Trophoblast cell (in vitro differentiated cells and primary cell): ENCODE measurements at regions not wholly inside any gene's neighbourhood (a gene's known extent, or its start where the extent isn't known, plus 50 kb on each side); places are given as distances from the start of the nearest gene placed in this dataset.

Source experiments
- DNase-seq, 2 donors: peaks; one replicate each; pipeline ENCODE4 v3.0.0-alpha.2; 2016
- H2AFZ ChIP-seq: 2 replicates; pipeline ENCODE4 v1.6.1; 2013; ENCODE audit warnings: low read length, moderate library complexity, mild to moderate bottlenecking; ENCODE audit not compliant: insufficient read depth, poor library complexity
- H2AK5ac ChIP-seq: 2 replicates; pipeline ENCODE4 v1.6.1; 2013; ENCODE audit warnings: mild to moderate bottlenecking, low read length
- H2BK120ac ChIP-seq: 2 replicates; pipeline ENCODE4 v1.6.1; 2013; ENCODE audit warnings: low read length, mild to moderate bottlenecking, moderate library complexity; ENCODE audit not compliant: insufficient read depth, poor library complexity
- H2BK12ac ChIP-seq: 2 replicates; pipeline ENCODE4 v1.6.1; 2013; ENCODE audit warnings: mild to moderate bottlenecking, low read length, moderate library complexity
- H2BK5ac ChIP-seq: 2 replicates; pipeline ENCODE4 v1.6.1; 2013; ENCODE audit warnings: low read length, low read depth, moderate library complexity, mild to moderate bottlenecking; ENCODE audit not compliant: poor library complexity
- H3K14ac ChIP-seq: 2 replicates; pipeline ENCODE4 v1.6.1; 2013; ENCODE audit warnings: mild to moderate bottlenecking, low read length
- H3K18ac ChIP-seq: 2 replicates; pipeline ENCODE4 v1.6.1; 2013; ENCODE audit warnings: mild to moderate bottlenecking, low read length
- H3K23ac ChIP-seq: 2 replicates; pipeline ENCODE4 v1.6.1; 2013; ENCODE audit warnings: low read length
- H3K27ac ChIP-seq: 2 replicates; pipeline ENCODE4 v1.5.1; 2013; ENCODE audit warnings: low read depth, mild to moderate bottlenecking, inconsistent platforms, low read length, moderate library complexity
- H3K27me3 ChIP-seq: 2 replicates; pipeline ENCODE4 v1.6.1; 2013; ENCODE audit warnings: inconsistent platforms, mild to moderate bottlenecking, low read length, moderate library complexity; ENCODE audit not compliant: insufficient read depth
- H3K36me3 ChIP-seq, 2 experiments: 1 replicate in 1 of 2; 2 replicates in 1 of 2; pipeline ENCODE4 v1.6.1; 2013; ENCODE audit warnings: low read length in 2 of 2, mild to moderate bottlenecking in 2 of 2, moderate library complexity in 1 of 2; ENCODE audit not compliant: insufficient read depth in 2 of 2, control insufficient read depth in 1 of 2
- H3K4ac ChIP-seq: 2 replicates; pipeline ENCODE4 v1.6.1; 2013; ENCODE audit warnings: low read depth, mild to moderate bottlenecking, low read length, moderate library complexity
- H3K4me1 ChIP-seq, 2 experiments: 1 replicate in 1 of 2; 2 replicates in 1 of 2; pipeline ENCODE4 v1.6.1; 2013; ENCODE audit warnings: low read length in 2 of 2, mild to moderate bottlenecking in 2 of 2, moderate library complexity in 1 of 2; ENCODE audit not compliant: insufficient read depth in 2 of 2, control insufficient read depth in 1 of 2
- H3K4me2 ChIP-seq: 2 replicates; pipeline ENCODE4 v1.6.1; 2013; ENCODE audit warnings: inconsistent platforms, mild to moderate bottlenecking, low read length, moderate library complexity
- H3K4me3 ChIP-seq: 2 replicates; pipeline ENCODE4 v1.5.1; 2013; ENCODE audit warnings: mild to moderate bottlenecking, low read depth, low read length, inconsistent platforms
- H3K79me1 ChIP-seq: one replicate; pipeline ENCODE4 v1.6.1; 2013; ENCODE audit warnings: low read length
- H3K79me2 ChIP-seq: 2 replicates; pipeline ENCODE4 v1.6.1; 2013; ENCODE audit warnings: low read length, mild to moderate bottlenecking; ENCODE audit not compliant: control insufficient read depth, insufficient read depth, poor library complexity
- H3K9ac ChIP-seq: 2 replicates; pipeline ENCODE4 v1.6.1; 2013; ENCODE audit warnings: mild to moderate bottlenecking, low read length
- H3K9me3 ChIP-seq: 2 replicates; pipeline ENCODE4 v1.6.1; 2013; ENCODE audit warnings: low read depth, mild to moderate bottlenecking, control low read depth, inconsistent platforms, low read length; ENCODE audit not compliant: insufficient read depth
- H4K12ac ChIP-seq: 2 replicates; pipeline ENCODE4 v1.6.1; 2013; ENCODE audit warnings: low read depth, mild to moderate bottlenecking, low read length, moderate library complexity
- H4K8ac ChIP-seq: 2 replicates; pipeline ENCODE4 v1.6.1; 2013; ENCODE audit warnings: low read depth, mild to moderate bottlenecking, low read length, moderate library complexity
- H4K91ac ChIP-seq: one replicate; pipeline ENCODE4 v1.6.1; 2013; ENCODE audit warnings: low read depth, mild to moderate bottlenecking, low read length, moderate library complexity
- WGBS: extraction: QIAGEN DNeasy Blood & Tissue Kit; methylation state at CpG from one replicate; pipeline ENCODE4 v1.1.7; 2013; ENCODE audit warnings: missing lambda C conversion rate; ENCODE audit not compliant: insufficient read length, insufficient coverage; ENCODE audit errors: extremely low coverage; 5-methylcytosine and 5-hydroxymethylcytosine counted together

GRCh38 chr6:149130508-149130907 is 187.0 kb upstream of the TAB2 start:
- Histone ChIP-seq H4K12ac (no peak overlapping the region), H2BK12ac (no peak overlapping the region), H2AK5ac (no peak overlapping the region), H3K9me3 (no peaks in the 10 kb centered on the region), H3K14ac (no peak overlapping the region), H3K36me3 (no peaks in the 10 kb centered on the region), H3K4me1 (peaks cover 15 to 19% of the 10 kb centered on the region in 2 experiments), H3K27me3 (no peaks in the 10 kb centered on the region), H3K9ac (no peak overlapping the region), H3K4me3 (no peak overlapping the region), H4K91ac (no peak overlapping the region), H3K4me2 (no peak overlapping the region), H3K79me1 (no peaks in the 10 kb centered on the region), H3K23ac (no peak overlapping the region), H4K8ac (no peak overlapping the region), H2BK5ac (no peak overlapping the region), H2AFZ (no peak overlapping the region), H3K27ac (no peak overlapping the region), H3K79me2 (no peaks in the 10 kb centered on the region), H3K18ac (no peak overlapping the region), H2BK120ac (no peak overlapping the region), H3K4ac (no peak overlapping the region)
- WGBS = no CpG with 5 or more reads among the region's 7 CpGs
- peak; percentile 59 to 82 for DNase-seq

- Histone ChIP-seq H3K4me2 (no peak overlapping the region), H3K4me1 (peaks cover 15 to 19% of the 10 kb centered on the region in 2 experiments), H3K4me3 (no peak overlapping the region), H3K4ac (no peak overlapping the region), H2AK5ac (no peak overlapping the region), H3K18ac (no peak overlapping the region), H2BK12ac (no peak overlapping the region), H3K79me2 (no peaks in the 10 kb centered on the region), H3K9ac (no peak overlapping the region), H3K14ac (no peak overlapping the region), H3K79me1 (no peaks in the 10 kb centered on the region), H2BK5ac (no peak overlapping the region), H2AFZ (no peak overlapping the region), H4K12ac (no peak overlapping the region), H3K36me3 (no peaks in the 10 kb centered on the region), H4K91ac (no peak overlapping the region), H3K9me3 (no peaks in the 10 kb centered on the region), H3K27me3 (no peaks in the 10 kb centered on the region), H3K27ac (no peak overlapping the region), H4K8ac (no peak overlapping the region), H3K23ac (no peak overlapping the region), H2BK120ac (no peak overlapping the region)
- DNase-seq = no peak
- no CpG with 5 or more reads among the region's 4 CpGs for WGBS
Observed at GRCh38 chr6:149131891-149132290, 185.6 kb upstream of the TAB2 start.

- H3K4me3 ChIP-seq = no peak overlapping the region
- H3K79me2 ChIP-seq = no peaks in the 10 kb centered on the region
- peak overlapping the region; percentile 45 for H4K91ac ChIP-seq
- H3K9me3 ChIP-seq = no peaks in the 10 kb centered on the region
- H3K4me1 ChIP-seq = peaks cover 15 to 19% of the 10 kb centered on the region in 2 experiments
- no peak overlapping the region for H2BK120ac ChIP-seq
- no peak overlapping the region for H2AFZ ChIP-seq
- H2BK12ac ChIP-seq = peak overlapping the region; percentile 51
- no peak overlapping the region for H3K18ac ChIP-seq
- peak overlapping the region; percentile 19 for H2AK5ac ChIP-seq
- H3K14ac ChIP-seq = no peak overlapping the region
- no CpG with 5 or more reads among the region's 3 CpGs for WGBS
- no peaks in the 10 kb centered on the region for H3K36me3 ChIP-seq
- H3K79me1 ChIP-seq = no peaks in the 10 kb centered on the region
- H3K23ac ChIP-seq = no peak overlapping the region
- no peak overlapping the region for H3K4me2 ChIP-seq
- no peak overlapping the region for H4K12ac ChIP-seq
- H3K27ac ChIP-seq = no peak overlapping the region
- no peak overlapping the region for H3K4ac ChIP-seq
- H4K8ac ChIP-seq = no peak overlapping the region
- no peaks in the 10 kb centered on the region for H3K27me3 ChIP-seq
- DNase-seq = no peak
- H2BK5ac ChIP-seq = no peak overlapping the region
- H3K9ac ChIP-seq = no peak overlapping the region
Observed at GRCh38 chr6:149132336-149132735, 185.2 kb upstream of the TAB2 start.

- no peak overlapping the region for H2BK120ac ChIP-seq
- H3K36me3 ChIP-seq = no peaks in the 10 kb centered on the region
- H2BK5ac ChIP-seq = no peak overlapping the region
- no peak overlapping the region for H3K14ac ChIP-seq
- no peak for DNase-seq
- H3K9ac ChIP-seq = no peak overlapping the region
- H3K18ac ChIP-seq = no peak overlapping the region
- no peak overlapping the region for H2AFZ ChIP-seq
- WGBS = no CpG with 5 or more reads among the region's 4 CpGs
- no peak overlapping the region for H3K4me3 ChIP-seq
- H3K4me2 ChIP-seq = no peak overlapping the region
- no peaks in the 10 kb centered on the region for H3K79me2 ChIP-seq
- no peak overlapping the region for H2AK5ac ChIP-seq
- H4K91ac ChIP-seq = no peak overlapping the region
- no peak overlapping the region for H4K8ac ChIP-seq
- peaks cover 11 to 18% of the 10 kb centered on the region in 2 experiments for H3K4me1 ChIP-seq
- no peaks in the 10 kb centered on the region for H3K27me3 ChIP-seq
- no peak overlapping the region for H2BK12ac ChIP-seq
- no peaks in the 10 kb centered on the region for H3K9me3 ChIP-seq
- no peak overlapping the region for H3K23ac ChIP-seq
- no peak overlapping the region for H3K4ac ChIP-seq
- H3K79me1 ChIP-seq = no peaks in the 10 kb centered on the region
- H4K12ac ChIP-seq = no peak overlapping the region
- H3K27ac ChIP-seq = no peak overlapping the region
Observed at GRCh38 chr6:149134511-149134933, 183.0 kb upstream of the TAB2 start.
